Left ventricle myocardium inferior (tissue), 1 donor: ENCODE measurements at regions not wholly inside any gene's neighbourhood (a gene's known extent, or its start where the extent isn't known, plus 50 kb on each side); places are given as distances from the start of the nearest gene placed in this dataset.

ENCODE experiments used
- DNase-seq: peaks from one replicate; pipeline ENCODE4 v3.0.0-alpha.2; 2020
- H3K27ac ChIP-seq: fragments of 200-600 bp; replicated peaks from 2 replicates; pipeline ENCODE4 v1.8.0; 2021
- H3K27me3 ChIP-seq: fragments of 200-600 bp; 2 replicates; pipeline ENCODE4 v1.8.0; 2021; ENCODE audit warnings: low read depth
- H3K36me3 ChIP-seq: fragments of 200-600 bp; 2 replicates; pipeline ENCODE4 v1.8.0; 2021
- H3K4me1 ChIP-seq: fragments of 200-600 bp; 2 replicates; pipeline ENCODE4 v1.8.0; 2021
- H3K4me3 ChIP-seq: fragments of 200-600 bp; 2 replicates; pipeline ENCODE4 v1.8.0; 2021; ENCODE audit warnings: mild to moderate bottlenecking, moderate library complexity
- H3K9me3 ChIP-seq: fragments of 200-600 bp; replicated peaks from 2 replicates; pipeline ENCODE4 v1.8.0; 2021
- CTCF ChIP-seq: fragments of 200-600 bp; IDR thresholded peaks from 2 replicates; pipeline ENCODE4 v1.8.0; 2021; ENCODE audit warnings: antibody characterized with exemption, mild to moderate bottlenecking, borderline replicate concordance
- intact Hi-C: fragments of 100-400 bp; cut with micrococcal nuclease; formaldehyde crosslinking; loops from one replicate; pipeline ENCODE4 v1.11.0; 2022
- donor health status: DM: no; HTN: yes; CAD: no; lungs with severe emphysema.

GRCh38 chr3:35380196-35380595 lies 259.1 kb upstream of the ARPP21 start:
- H3K4me3 ChIP-seq, result no peak overlapping the region
- no peaks in the 10 kb centered on the region for H3K9me3 ChIP-seq
- TF ChIP-seq CTCF, result no peak
- intact Hi-C loops, result no loop called here
- no peaks in the 10 kb centered on the region for H3K27me3 ChIP-seq
- H3K36me3 ChIP-seq, result no peaks in the 10 kb centered on the region
- H3K4me1 ChIP-seq, result no peaks in the 10 kb centered on the region
- DNase-seq, result no peak
- no peak overlapping the region for H3K27ac ChIP-seq

- no peak for TF ChIP-seq CTCF
- H3K27ac ChIP-seq, result no peak overlapping the region
- no peaks in the 10 kb centered on the region for H3K4me1 ChIP-seq
- no peaks in the 10 kb centered on the region for H3K27me3 ChIP-seq
- H3K36me3 ChIP-seq, result no peaks in the 10 kb centered on the region
- DNase-seq, result no peak
- intact Hi-C loops, result no loop called here
- H3K4me3 ChIP-seq, result no peak overlapping the region
- no peaks in the 10 kb centered on the region for H3K9me3 ChIP-seq
These were observed 256.1 kb upstream of the ARPP21 start for GRCh38 chr3:35383216-35383615.

- Histone ChIP-seq H3K9me3 (no peaks in the 10 kb centered on the region), H3K27me3 (no peaks in the 10 kb centered on the region), H3K4me1 (no peaks in the 10 kb centered on the region), H3K4me3 (no peak overlapping the region), H3K27ac (no peak overlapping the region), H3K36me3 (no peaks in the 10 kb centered on the region)
- DNase-seq, result no peak
- intact Hi-C loops, result no loop called here
- no peak for TF ChIP-seq CTCF
These were observed 255.4 kb upstream of the ARPP21 start for GRCh38 chr3:35383719-35384555.

GRCh38 chr3:35385271-35385670 lies 254.1 kb upstream of the ARPP21 start:
- Histone ChIP-seq H3K9me3 (no peaks in the 10 kb centered on the region), H3K27me3 (no peaks in the 10 kb centered on the region), H3K36me3 (no peaks in the 10 kb centered on the region), H3K27ac (no peak overlapping the region), H3K4me1 (no peaks in the 10 kb centered on the region), H3K4me3 (no peak overlapping the region)
- intact Hi-C loops, result no loop called here
- no peak for TF ChIP-seq CTCF
- DNase-seq, result no peak

- Histone ChIP-seq H3K4me3 (no peak overlapping the region), H3K27ac (no peak overlapping the region), H3K9me3 (peaks cover 28% of the 10 kb centered on the region), H3K36me3 (no peaks in the 10 kb centered on the region), H3K4me1 (no peaks in the 10 kb centered on the region), H3K27me3 (no peaks in the 10 kb centered on the region)
- DNase-seq, result no peak
- no peak for TF ChIP-seq CTCF
- intact Hi-C loops, result no loop called here
These were observed 249.4 kb upstream of the ARPP21 start for GRCh38 chr3:35389907-35390306.
